ENCODE measurements at regions not wholly inside any gene's neighbourhood (a gene's known extent, or its start where the extent isn't known, plus 50 kb on each side); places are given as distances from the start of the nearest gene placed in this dataset.

DNA sequence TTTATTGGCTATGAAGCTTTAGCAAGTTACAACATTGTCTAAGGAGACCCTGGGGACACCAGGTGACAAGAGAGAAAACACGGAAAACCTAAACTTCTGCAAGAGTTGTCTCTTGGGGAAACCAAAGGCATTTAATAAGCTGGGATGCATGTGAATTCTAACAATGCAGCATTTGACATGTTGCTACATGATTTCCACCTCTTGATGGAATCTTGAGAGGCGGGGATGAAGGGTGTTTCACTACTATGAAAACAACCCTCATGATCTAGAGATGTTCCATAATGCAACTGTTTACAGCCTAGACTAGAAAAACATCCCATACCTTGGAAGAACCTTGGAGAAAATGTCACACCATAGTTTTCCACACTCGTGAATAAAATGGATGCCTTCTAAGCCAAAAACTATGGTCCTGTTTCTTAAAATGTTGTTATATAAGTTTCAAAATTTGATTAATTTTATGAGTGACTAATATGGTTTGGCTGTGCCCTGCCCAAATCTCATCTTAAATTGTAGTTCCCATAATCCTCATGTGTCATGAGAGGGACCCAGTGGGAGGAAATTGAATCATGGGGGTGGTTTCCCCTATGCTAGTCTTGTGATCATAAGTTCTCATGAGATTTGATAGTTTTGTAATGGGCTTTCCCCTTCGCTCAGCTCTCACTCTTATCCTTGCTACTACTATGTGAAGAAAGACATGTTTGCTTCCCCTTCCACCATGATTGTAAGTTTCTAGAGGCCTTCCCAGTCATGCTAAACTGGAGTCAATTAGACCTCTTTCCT is 164.6 kb downstream of the TNFSF13B start:
- DNase-seq (ENCODE audit: low spot score): no peak
- intact Hi-C loops (cut with DNase I): no loop called here

DNA sequence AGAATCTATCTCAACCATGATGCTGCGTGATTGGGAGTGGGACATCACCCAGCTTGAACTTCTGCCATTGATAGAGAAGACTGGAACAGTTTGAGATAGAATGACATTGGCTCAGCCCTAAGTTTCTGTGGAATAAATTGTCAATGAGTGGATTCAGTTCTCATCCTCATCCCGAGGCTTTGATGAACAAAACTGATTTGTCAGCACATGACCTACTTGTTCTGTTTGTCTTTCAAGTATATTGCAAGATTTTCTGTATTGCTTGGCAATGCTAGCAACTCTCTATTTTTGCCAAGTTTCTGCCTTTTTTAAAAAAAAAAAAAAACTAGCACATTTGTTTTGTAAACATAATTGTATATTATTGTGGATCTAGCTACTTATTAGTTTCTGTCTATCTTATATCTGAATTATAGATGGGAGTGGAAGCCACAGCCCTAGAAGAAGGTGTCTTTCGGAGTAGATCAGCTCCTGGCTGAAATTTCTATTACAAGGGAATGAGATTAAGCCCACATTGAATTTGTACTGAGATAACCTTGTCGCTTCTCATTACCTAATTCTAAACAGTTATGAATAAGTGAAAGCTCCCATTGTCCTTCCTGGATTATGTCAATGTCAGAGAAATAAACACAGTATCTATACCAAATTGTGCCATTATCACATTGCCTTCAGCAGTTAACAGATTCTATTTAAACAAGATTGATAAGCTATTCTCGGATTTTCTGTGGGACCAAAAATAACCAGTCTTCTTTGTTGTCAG is 166.1 kb downstream of the TNFSF13B start:
- intact Hi-C loops (cut with DNase I): no loop called here
- DNase-seq (ENCODE audit: low spot score): no peak

DNA sequence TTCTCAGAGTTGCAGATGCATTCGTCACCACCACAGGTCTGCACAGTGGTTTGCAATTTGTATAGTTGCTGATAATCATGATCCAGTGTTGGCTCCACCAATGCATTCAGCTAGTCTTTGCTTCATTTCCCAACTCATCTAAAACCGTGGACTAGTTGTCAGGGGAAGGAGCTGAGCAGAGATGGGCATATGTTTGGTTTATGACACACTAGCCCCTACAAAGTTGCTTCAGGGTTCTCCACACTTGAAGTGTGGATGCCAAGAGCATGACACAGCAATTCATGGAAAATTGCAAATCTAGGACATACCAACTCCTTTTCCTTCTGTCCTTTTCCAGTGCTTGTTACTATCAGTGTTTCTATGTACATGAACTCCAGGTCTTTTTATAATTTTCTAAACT is 168.0 kb downstream of the TNFSF13B start:
- intact Hi-C loops (cut with DNase I): no loop called here
- DNase-seq (ENCODE audit: low spot score): no peak

DNA sequence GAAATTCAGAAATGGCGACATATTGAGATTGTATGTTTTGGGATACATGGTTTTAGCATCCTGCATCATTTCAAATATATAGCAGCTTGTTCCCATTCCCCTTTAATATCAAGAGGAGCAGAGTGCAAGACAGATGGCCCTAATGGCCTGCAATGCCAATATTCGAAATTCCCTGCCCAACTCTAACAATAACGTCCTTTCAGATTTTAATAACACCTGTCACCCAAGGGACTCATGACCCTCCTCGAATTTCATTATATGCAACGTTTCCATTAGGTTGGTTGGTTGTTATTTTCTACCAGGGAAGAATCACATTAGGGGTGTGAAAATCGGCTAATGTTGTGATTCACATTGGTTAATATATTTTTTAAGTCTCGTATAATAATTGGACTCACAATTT is 170.0 kb downstream of the TNFSF13B start:
- intact Hi-C loops (cut with DNase I): no loop called here
- DNase-seq (ENCODE audit: low spot score): no peak

DNA sequence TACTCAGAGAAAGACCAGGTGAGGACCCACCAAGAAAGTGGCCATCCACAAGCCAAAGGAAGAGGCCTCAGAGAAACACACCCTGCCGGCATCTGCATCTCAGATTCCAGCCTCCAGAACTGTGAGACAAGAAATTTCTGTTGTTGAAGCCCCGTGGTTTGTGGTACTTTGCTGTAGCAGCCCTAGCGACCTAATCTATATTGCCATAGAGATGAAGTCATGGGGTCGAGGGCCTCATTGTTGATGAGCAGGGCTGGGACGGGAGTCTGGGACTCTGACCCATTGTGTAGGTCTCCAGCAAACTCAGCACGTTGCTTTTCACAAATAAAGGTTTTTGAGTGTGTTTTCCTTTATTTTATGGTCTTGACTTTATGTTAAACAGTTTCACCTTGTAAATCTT is 174.9 kb downstream of the TNFSF13B start:
- DNase-seq (ENCODE audit: low spot score): no peak
- intact Hi-C loops (cut with DNase I): no loop called here

DNA sequence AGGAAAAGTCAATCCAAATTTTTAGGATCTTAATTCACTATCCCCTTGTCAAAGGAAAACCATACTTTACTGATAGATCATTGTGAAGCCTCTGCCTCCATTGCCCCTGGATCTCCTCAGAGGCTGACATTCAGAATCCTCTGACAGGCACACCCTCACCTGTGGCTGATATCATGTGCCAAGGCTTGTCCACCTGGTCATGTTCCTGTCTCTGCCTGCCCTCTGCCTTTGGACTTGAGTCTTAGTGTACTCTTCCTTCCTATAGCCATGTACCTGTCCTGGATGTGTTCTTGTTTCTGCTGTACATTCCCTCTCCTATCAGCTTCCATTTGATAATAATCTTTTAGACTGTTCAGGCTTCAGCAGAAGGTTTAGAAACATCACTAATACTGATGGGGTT is 179.4 kb downstream of the TNFSF13B start:
- intact Hi-C loops (cut with DNase I): no loop called here
- DNase-seq (ENCODE audit: low spot score): no peak

DNA sequence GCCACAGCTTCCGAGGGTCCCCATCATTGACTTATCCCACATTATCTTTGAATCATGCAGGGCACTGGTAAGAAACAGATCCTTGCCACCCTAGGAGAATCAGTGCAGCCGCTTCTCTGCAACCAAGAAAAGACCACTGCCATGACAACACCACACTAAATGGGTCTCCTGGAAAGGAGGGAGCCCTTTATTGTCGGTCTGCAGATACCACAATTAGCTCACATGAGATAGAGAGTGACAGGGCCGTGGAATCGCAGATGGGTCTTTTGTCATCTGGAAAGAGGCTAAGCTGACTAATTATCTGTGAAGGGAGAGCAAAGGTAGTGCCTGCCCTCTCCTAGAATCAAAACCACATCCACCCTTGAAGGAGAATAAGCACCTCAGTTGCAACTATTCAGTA is 178.3 kb upstream of the MYO16 start:
- no peak for DNase-seq (ENCODE audit: low spot score)
- intact Hi-C loops (cut with DNase I): no loop called here

DNA sequence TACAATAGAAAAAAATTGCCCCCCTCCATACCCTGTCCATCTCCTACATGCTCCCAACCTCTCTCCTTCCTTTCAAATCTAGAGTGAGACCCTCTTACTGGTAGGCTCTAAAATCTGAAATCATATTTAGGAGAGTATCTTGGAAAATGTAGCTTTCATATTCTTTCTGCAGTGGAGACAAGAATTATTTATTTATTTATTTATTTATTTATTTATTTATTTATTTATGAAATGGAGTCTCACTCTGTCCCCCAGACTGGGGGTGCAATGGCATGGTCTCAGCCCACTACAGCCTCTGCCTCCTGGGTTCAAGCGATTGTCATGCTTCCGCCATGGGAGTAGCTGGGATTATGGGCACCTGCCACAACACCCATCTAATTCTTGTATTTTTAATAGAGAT is 174.1 kb upstream of the MYO16 start:
- intact Hi-C loops (cut with DNase I): no loop called here
- DNase-seq (ENCODE audit: low spot score): no peak

DNA sequence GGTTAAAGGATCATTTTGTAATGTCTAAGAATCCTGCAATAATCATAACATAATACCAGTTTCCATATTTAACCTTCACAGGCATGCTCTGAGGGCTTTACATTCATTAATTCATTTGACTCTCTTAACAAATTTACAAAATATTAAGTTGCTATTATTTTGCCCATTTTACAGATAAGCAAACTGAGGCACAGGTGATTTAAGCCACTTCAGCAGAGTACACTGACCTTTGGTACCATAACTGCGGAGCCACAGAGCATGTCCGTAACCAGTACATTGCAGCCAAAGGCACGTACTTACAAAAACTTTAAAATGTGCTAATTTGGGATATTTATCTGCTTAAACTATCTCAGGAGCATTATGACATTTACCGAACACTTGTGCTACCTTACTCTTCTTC is 169.4 kb upstream of the MYO16 start:
- DNase-seq (ENCODE audit: low spot score): no peak
- intact Hi-C loops (cut with DNase I): no loop called here

DNA sequence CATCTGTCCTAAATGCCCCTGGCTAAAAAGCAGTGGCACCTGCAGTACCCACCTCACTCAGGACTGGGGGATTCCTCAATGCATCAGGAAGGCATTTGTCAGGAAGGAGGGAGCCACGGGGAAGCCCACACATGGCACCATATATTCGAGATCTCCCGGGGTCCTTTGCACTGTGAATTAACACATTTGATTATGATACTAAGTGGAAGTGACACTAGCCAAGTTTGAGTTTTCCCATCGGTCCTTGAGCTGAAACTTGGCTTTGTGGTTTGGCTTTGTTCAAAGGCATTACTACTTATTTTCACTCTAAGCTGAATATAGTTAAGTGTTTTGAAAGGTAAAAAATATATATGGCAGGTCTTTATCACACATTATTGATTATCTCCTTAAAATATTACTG is 168.7 kb upstream of the MYO16 start:
- DNase-seq (ENCODE audit: low spot score): no peak
- intact Hi-C loops (cut with DNase I): no loop called here

DNA sequence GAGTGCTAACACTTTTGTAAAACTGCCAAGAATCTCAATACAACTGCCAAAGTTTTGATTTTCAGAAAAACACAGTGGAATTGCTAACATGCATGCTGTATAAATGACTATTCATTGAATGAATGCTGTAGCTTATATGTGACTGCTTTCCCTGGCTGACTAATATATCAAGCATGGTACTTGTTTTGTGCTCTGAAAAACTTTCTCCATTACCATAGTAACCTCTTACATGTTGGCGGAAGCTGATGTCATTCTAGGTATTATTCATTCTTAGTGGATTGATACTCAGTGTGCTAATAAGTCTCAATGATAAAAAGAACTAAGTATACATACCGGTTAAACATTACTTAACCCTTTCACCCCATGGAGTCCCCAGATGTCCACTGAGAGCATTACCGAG is 166.1 kb upstream of the MYO16 start:
- intact Hi-C loops (cut with DNase I): no loop called here
- no peak for DNase-seq (ENCODE audit: low spot score)

DNA sequence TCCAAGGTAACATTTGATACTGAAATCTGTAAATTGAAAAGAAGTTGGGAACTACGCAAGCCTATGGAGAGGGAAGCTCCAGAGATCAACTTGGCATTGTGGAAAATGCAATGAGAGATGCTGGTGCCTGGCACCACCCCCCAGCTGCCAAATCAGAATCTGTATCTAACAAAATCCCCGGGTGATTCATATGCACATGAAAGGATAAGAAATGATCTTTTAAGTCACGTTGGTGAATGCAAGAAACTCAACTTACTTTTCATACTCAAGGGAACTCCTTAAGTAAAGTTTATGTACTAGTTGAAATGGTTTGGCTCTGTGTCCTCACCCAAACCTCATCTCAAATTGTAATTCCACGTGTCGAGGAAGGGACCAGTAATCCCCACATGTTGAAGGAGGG is 158.5 kb upstream of the MYO16 start:
- intact Hi-C loops (cut with DNase I): no loop called here
- DNase-seq (ENCODE audit: low spot score): no peak

DNA sequence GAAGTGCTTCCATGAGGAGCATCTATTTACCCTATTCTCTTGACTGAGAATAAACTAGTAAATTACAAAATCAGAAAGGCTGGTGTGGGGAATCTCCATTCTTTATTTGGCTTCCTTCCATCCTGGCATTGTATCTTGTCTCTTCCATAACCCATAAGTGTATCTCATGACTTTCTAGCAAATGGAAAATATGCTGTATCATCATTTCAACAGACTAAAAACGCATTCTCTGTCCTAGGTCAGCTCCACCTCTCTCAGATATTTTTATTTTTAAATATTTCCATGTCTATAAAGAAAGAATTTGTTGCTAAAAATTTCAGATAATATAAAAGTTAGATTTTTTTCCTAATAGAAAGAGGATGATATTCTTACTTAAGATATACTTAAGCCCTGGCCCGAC is 154.2 kb upstream of the MYO16 start:
- intact Hi-C loops (cut with DNase I): no loop called here
- DNase-seq (ENCODE audit: low spot score): no peak

DNA sequence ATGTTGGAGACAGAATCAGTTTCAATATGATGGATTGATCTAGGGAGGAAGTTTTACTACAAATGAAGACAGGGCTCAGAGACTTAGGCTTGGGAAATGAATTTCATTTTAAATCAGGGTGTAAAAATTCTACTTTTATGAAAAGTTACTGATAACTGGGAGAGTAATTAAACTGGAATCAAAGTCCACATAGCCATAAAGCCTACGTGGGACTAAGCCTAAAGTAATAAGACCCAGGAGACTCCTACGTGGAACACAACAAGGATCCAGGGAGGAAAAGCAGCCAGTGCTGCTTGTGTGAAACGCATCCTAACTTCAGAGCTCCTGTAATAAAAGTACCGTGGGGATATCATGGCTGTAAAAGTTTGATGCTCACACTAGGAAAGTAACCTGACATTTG is 152.0 kb upstream of the MYO16 start:
- DNase-seq (ENCODE audit: low spot score): no peak
- intact Hi-C loops (cut with DNase I): no loop called here

DNA sequence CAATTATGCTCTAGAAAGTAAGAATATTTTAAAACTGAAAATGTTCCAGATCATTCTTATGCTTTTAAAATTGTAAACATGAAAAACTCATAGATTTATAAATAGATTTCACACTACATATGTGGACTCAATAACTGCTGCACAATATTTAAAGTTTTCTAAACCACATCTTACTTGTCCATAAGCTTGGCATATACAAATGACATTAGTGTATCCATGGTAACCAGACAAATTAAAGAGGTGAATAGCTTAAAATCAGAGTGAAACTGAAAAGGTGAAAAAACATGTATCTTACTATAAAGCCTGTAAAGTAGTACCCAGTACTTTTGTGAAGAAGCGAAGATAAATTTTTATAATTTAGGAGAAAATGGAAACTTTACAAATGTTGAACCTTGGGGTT is 151.2 kb upstream of the MYO16 start:
- no peak for DNase-seq (ENCODE audit: low spot score)
- intact Hi-C loops (cut with DNase I): no loop called here

DNA sequence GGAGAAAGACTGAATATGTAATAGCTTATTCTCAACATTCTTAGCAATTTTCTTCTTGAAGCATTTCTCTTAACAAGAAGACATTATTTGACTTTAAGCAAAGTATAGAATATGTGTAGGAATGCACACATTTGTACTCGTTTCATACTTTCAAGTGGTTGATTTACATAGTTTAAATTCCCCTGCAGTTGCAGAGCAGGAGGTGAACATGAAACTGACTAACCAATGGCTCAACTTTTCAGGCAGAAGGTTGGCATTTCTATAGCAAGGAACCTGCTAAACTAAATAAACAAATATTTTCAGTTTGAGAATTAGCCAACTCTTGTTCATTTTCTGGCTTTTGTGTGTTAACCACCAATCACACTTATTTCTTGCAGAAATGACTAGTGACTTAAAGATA is 145.4 kb upstream of the MYO16 start:
- DNase-seq (ENCODE audit: low spot score): no peak
- intact Hi-C loops (cut with DNase I): no loop called here

DNA sequence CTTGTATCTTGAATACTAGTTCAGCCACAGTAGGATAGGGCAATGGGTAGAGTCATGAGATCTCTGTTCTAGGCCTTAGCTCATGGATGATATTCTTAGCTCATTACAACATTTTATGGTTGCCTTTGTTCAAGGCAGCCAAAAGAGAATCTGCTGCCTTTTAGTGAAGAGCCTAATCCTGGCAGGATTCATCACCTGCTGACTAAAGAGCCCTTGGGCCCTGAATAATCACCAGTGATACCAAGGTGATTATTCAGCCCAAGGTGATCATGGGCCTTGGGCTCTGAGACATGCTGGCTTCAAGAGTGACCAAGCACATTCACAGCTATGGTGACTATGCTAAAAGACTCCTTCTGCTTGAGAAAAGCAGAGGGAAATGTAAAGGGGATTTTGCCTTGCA is 143.3 kb upstream of the MYO16 start:
- DNase-seq (ENCODE audit: low spot score): no peak
- intact Hi-C loops (cut with DNase I): no loop called here

DNA sequence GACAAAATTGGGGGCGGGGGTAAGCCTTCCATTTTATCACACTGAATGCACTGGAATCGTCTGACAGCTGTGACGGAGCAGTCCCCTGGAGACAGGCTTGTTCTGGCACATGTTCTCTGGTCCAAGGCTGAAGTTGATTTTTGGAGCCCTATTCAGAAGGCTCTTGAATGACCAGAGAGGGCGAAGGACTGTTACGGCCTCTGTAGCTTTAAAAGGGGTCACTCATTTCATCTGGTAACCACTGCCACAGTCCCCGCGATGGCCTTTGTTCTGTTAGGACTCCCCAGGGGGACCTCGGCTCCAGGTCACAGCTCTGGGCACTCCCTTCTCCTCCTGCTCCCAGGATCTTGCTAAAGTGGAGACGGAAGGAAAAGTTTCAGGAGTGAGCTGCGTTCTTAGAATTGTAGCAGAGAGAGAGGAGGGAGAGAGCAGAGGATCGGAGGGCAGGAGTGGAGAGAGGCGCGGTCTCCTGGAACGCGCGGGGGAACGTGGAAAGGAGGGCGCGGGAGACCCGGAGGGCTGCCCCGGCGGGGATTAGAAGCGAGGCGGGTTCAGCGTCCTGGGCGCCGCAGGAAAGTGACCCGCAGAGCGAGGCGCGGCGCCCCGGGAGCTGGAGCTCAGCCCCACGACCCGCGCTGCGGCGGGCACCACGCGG is 134.3 kb upstream of the MYO16 start:
- intact Hi-C loops (cut with DNase I): no loop called here
- DNase-seq (ENCODE audit: low spot score): no peak

DNA sequence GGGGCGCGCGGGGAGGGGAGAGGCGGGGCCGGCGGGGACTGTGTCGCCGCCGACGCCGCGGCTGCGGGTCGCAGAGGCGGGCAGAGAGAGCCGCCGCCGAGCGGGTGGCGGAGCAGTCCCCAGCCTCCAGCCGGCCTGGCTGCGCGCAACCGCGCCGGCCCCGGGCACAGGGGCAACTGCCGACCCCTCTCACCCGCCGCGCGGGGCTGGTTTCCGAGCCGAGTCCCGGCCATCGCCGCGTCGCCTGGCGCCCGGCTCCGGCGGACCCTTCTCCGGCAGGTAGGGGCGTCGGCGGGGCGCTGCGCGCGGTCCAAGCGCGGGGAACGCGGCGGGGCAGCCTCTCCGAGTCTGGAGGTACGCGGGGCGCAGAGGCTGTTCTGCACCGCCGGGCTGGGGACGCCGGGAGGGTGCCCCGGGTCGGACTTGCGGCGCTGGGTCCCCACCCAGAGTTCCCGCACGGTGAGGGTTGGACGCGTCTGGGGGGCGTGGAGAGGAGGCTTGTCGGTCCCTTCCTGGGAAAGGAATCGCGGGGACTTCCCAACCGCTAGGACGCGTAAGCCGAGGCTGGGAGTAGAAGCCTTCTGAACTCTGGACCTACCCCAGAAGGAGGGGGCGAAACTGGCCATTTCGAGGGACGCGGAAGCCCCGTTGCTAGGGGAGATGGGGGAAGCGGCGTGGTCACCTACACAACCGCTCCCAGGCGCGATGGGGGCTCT is 133.6 kb upstream of the MYO16 start:
- no peak for DNase-seq (ENCODE audit: low spot score)
- intact Hi-C loops (cut with DNase I): no loop called here
